ENCODE measurements at regions not wholly inside any gene's neighbourhood (a gene's known extent, or its start where the extent isn't known, plus 50 kb on each side); places are given as distances from the start of the nearest gene placed in this dataset.

DNA sequence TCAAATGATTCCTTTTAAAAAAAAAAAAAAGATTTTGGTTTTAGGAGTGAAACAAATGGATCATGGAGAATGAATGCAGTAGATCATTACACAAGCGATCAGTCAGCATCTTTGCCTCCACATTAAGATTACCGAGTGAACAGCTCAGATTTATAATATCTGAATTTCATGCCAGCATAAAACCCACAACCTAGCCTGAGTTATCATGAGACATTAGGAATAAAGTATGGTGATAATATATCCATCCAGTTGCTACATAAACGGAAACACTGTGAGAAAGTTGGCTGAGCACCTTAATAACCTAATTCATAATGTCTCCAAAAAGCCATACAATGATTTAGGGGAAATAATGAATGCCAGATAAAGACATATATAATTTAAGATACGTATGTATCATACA lies 553.1 kb upstream of the TUSC1 start:
- Histone ChIP-seq H3K4me1 (ENCODE audit: insufficient read depth, low read length) (no peaks in the 10 kb centered on the region), H3K27me3 (ENCODE audit: control insufficient read depth in 1 of 2, insufficient read depth in 2 of 2, low read length in 2 of 2) (no peaks in the 10 kb centered on the region), H3K9me3 (ENCODE audit: control insufficient read depth in 1 of 2, insufficient read depth in 1 of 2, low read length in 2 of 2) (peaks cover 0 to 6% of the 10 kb centered on the region in 2 experiments), H3K36me3 (ENCODE audit: insufficient read depth, low read length) (no peaks in the 10 kb centered on the region), H3K4me3 (ENCODE audit: low read length) (no peak overlapping the region), H3K27ac (ENCODE audit: low read depth in 1 of 2, low read length in 2 of 2) (no peak overlapping the region)
- H3K4me1 Mint-ChIP-seq (ENCODE audit: low read depth) = no peaks in the 10 kb centered on the region
- intact Hi-C loops (cut with DNase I, micrococcal nuclease) = no loop called here
- peaks cover 9% of the 10 kb centered on the region for H3K9me3 Mint-ChIP-seq
- ChIA-PET POLR2A (no interaction called here), CTCF (no interaction called here)
- H3K27ac Mint-ChIP-seq = no peak overlapping the region
- no peak overlapping the region for H3K4me3 Mint-ChIP-seq
- no peaks in the 10 kb centered on the region for H3K27me3 Mint-ChIP-seq
- TF ChIP-seq, protein P1, sequence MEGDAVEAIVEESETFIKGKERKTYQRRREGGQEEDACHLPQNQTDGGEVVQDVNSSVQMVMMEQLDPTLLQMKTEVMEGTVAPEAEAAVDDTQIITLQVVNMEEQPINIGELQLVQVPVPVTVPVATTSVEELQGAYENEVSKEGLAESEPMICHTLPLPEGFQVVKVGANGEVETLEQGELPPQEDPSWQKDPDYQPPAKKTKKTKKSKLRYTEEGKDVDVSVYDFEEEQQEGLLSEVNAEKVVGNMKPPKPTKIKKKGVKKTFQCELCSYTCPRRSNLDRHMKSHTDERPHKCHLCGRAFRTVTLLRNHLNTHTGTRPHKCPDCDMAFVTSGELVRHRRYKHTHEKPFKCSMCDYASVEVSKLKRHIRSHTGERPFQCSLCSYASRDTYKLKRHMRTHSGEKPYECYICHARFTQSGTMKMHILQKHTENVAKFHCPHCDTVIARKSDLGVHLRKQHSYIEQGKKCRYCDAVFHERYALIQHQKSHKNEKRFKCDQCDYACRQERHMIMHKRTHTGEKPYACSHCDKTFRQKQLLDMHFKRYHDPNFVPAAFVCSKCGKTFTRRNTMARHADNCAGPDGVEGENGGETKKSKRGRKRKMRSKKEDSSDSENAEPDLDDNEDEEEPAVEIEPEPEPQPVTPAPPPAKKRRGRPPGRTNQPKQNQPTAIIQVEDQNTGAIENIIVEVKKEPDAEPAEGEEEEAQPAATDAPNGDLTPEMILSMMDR (IDR thresholded peaks at IDR 0.05) = no peak
- no peak for DNase-seq
- no peak for ATAC-seq (ENCODE audit: poor library complexity)
- no peaks in the 10 kb centered on the region for H3K36me3 Mint-ChIP-seq (ENCODE audit: low read depth)

DNA sequence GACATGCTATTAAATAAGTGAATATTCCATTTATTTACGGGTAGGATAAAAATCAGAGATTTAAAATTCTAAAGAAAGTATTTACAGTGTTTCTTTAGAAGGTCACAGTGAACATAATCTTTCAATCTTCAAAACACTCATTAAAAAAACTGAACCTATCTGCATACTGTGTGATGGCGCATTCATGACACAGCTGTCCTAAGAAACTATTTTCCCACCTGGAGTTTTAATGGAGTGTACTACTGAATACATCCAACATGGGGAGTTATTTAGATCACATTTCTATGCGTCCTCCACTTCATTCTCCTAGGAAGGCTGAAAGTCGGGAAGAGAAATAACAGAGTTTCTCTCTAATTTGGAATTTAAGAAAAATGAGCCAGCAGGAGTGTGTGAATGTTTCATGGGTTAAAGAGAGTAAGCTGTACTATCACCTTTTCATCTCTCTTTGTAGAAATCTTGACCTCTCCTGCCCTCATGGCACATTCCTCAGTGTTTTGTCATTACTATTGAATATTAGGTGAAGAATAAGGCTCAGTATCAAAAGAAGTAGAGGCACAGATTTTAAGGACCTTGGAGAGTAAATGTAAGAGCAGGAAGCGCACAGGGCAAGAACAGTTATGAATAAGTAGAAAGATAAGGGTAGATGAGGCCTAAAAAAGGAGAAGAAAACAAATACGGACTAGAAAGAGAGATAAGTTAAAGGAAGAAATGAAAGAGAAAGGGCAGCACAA lies 551.2 kb upstream of the TUSC1 start:
- TF ChIP-seq, protein P1 (IDR thresholded peaks at IDR 0.05) = no peak
- Histone ChIP-seq H3K4me3 (ENCODE audit: low read length) (no peak overlapping the region), H3K27me3 (ENCODE audit: control insufficient read depth in 1 of 2, insufficient read depth in 2 of 2, low read length in 2 of 2) (no peaks in the 10 kb centered on the region), H3K36me3 (ENCODE audit: insufficient read depth, low read length) (no peaks in the 10 kb centered on the region), H3K27ac (ENCODE audit: low read depth in 1 of 2, low read length in 2 of 2) (no peak overlapping the region), H3K9me3 (ENCODE audit: control insufficient read depth in 1 of 2, insufficient read depth in 1 of 2, low read length in 2 of 2) (peaks cover 0 to 3% of the 10 kb centered on the region in 2 experiments), H3K4me1 (ENCODE audit: insufficient read depth, low read length) (no peaks in the 10 kb centered on the region)
- Mint-ChIP-seq H3K4me3 (no peak overlapping the region), H3K4me1 (ENCODE audit: low read depth) (no peaks in the 10 kb centered on the region), H3K27me3 (no peaks in the 10 kb centered on the region), H3K27ac (no peak overlapping the region), H3K9me3 (peaks cover 3% of the 10 kb centered on the region), H3K36me3 (ENCODE audit: low read depth) (no peaks in the 10 kb centered on the region)
- no peak for ATAC-seq (ENCODE audit: poor library complexity)
- intact Hi-C loops (cut with DNase I, micrococcal nuclease) = no loop called here
- no peak for DNase-seq
- ChIA-PET POLR2A (no interaction called here), CTCF (no interaction called here)

DNA sequence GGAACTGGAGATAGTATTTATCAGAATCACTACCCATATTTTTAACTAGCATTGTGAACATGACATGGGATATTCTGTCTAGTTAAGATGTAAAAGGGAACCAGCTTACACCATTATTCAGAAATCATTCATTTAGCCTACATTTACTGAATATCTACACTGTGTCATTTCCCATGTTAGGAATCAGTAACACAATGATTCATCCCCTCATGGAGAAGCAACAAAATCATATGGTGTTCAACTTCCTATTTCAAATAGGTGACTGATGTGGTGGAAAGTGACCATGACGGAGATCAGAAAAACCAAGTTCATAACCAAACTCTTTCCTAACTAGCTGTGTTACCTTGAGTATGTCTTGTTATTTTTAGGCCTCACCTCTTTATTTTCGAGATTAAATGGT lies 550.0 kb upstream of the TUSC1 start:
- Mint-ChIP-seq H3K4me3 (no peak overlapping the region), H3K27ac (no peak overlapping the region), H3K36me3 (ENCODE audit: low read depth) (no peaks in the 10 kb centered on the region), H3K4me1 (ENCODE audit: low read depth) (no peaks in the 10 kb centered on the region), H3K27me3 (no peaks in the 10 kb centered on the region), H3K9me3 (peaks cover 3% of the 10 kb centered on the region)
- Histone ChIP-seq H3K27me3 (ENCODE audit: control insufficient read depth in 1 of 2, insufficient read depth in 2 of 2, low read length in 2 of 2) (no peaks in the 10 kb centered on the region), H3K4me3 (ENCODE audit: low read length) (no peak overlapping the region), H3K36me3 (ENCODE audit: insufficient read depth, low read length) (no peaks in the 10 kb centered on the region), H3K9me3 (ENCODE audit: control insufficient read depth in 1 of 2, insufficient read depth in 1 of 2, low read length in 2 of 2) (peaks cover 0 to 3% of the 10 kb centered on the region in 2 experiments), H3K27ac (ENCODE audit: low read depth in 1 of 2, low read length in 2 of 2) (no peak overlapping the region), H3K4me1 (ENCODE audit: insufficient read depth, low read length) (no peaks in the 10 kb centered on the region)
- TF ChIP-seq, protein P1 (IDR thresholded peaks at IDR 0.05) = no peak
- intact Hi-C loops (cut with DNase I, micrococcal nuclease) = no loop called here
- CTCF ChIA-PET = no interaction called here
- ATAC-seq (ENCODE audit: poor library complexity) = no peak
- DNase-seq = no peak
- POLR2A ChIA-PET = no interaction called here

Measured in CD4-positive, alpha-beta T cell (primary cell).